ENCODE measurements at regions not wholly inside any gene's neighbourhood (a gene's known extent, or its start where the extent isn't known, plus 50 kb on each side); places are given as distances from the start of the nearest gene placed in this dataset.
"Not testable (repeated sequence)": the region's sequence is repeated elsewhere in the genome, so short reads cannot be mapped to it uniquely, and the experiment has no call there.

DNA sequence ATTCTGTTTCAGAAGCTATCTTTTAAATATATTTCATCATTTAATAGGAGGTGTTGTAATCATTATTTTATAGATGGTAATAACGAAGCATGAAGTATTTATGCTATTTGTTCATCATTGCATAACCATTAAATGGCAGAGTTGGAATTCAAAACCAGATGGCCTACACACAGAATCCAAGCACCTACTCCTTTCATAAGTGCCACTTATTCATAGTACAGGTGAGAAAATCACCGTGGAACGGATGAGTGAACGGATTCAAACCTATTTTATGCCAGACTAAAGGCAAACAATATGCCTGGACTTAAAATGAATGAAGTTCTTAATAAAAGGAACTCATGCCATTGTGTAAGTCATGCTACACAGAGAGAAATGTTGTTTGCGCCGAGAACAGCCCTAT lies 397.9 kb upstream of the ADGRB3 start:
- no peak for DNase-seq (ENCODE audit: low spot score)

DNA sequence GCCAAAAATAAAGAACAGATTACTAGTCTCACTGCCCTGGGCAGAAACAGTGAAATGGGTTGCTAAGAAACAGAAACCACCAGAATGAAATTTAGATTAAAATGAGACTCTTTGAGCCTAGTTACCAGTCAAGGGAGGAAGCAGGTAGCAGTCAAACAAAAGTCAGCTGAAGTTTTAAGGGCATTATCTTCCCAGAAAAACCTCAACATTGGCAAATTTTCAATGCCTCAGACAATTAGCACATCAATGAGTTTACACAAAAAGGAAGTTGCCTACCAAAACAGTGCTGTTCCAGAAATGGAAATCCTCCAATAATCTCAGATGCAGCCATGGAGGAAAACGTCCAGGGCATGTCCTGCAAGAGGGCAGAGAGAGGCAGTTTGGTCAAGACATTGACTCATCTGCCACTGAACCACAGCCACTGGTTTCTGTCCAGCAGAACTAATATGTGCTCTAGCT lies 399.7 kb upstream of the ADGRB3 start:
- no peak for DNase-seq (ENCODE audit: low spot score)

DNA sequence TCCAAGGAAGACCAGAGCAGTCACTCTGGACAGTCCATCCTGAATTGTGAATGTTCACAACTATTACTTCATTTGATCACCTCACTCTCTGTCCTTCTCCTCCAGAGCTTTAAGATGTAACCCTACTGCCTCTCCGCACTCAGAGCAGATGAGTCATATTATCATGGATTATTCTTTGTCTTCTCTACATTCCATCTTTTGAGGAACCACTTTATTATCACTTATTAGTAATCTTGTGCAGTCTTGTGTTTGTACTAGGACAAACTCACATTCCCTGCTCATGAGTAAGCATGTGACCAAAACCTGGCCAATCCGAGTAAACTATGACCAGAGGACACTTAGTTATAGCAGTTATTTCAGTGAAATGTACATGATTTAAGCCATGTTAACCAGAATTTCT lies 401.5 kb upstream of the ADGRB3 start:
- no peak for DNase-seq (ENCODE audit: low spot score)

DNA sequence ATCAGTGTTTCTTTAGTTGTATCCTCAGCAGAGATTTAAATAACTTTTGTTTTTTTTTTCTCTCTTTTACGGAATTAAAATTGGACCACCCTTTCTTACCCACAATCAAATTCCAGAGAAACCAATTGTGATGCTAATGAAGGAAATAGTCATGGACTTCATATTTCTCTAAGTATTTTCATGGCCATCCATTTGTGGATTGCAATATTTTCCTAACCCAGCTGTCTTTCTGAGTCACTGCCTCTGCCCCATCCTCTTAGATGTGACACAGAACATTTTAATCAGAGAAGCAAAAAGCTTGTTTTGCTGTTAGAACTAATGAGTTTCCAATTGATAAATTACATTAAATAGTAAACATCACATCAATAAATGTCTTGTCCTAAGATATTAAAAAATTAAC lies 405.5 kb upstream of the ADGRB3 start:
- no peak for DNase-seq (ENCODE audit: low spot score)

DNA sequence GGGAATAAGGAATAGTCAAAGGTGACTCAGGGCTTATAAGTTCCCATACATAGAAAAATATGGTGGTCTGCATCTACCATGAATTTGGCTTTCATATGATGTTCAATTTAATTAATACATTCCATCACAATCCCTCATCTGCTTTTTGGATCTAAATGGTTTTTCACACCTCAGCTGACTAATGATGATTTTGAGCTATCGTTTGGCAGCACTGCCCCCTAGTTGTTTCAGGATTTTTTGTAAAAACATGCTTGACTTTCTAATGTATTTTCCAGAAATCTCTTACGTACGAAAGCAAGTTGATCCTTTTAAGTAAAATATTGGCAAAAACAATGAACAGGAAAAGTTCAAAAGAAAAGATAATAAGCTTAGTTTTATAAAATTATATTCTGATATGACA lies 408.6 kb upstream of the ADGRB3 start:
- no peak for DNase-seq (ENCODE audit: low spot score)

DNA sequence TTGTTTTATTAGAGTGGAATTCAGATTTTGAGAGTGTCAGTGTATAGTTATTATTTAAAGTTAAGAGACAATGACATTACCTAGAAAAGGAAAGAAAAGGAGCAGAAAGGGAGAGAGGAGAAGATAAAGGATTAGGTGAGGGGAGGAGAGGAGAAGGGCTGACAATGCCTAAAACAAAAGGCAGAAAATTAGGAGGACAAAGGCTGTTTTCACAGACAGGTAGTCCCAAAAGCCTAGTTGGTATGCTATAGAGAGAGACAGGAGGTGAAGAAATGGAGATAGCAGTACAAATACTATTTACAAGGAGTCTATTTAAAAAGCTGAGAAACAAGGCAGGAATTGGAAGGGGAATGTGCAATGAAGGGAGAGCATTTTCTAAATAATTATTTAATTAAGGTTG lies 409.4 kb upstream of the ADGRB3 start:
- DNase-seq (ENCODE audit: low spot score) = no peak

DNA sequence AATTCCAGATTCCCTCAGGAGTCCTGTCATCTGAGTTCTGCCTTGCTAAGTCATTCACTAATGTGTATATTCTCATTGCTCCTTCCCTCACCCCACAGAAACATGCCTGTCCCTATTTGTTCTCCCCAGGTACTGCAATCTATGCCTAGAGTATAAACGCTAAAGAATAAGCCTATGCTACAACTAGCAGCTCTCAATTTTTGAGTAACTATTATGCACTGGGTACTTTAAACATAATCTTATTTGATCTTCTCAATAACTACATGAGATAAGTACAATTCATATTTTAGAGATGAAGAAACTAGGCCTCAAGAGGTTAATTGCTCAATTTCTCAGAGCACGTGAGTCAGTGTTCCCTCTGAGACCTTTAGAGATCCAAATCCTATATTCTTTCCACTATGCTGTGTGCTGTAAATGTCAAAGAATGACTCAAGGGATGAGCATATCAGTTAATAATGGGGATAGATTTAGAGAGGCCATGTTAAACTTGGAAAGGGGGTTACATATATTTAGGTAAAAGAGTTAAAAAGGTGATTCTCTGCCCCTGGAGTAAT lies 423.8 kb upstream of the ADGRB3 start:
- no peak for DNase-seq (ENCODE audit: low spot score)

DNA sequence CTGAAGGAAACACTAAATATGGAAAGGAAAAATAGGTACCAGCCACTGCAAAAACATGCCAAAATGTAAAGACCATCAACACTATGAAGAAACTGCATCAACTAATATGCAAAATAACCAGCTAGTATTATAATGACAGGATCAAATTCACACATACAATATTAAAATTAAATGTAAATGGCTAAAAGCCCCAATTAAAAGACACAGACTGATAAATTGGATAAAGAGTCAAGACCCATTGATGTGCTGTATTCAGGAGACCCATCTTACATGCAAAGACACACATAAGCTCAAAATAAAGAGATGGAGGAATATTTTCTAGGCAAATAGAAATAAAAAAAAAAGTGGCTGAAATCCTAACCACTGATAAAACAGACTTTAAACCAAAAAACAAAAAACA lies 427.5 kb upstream of the ADGRB3 start:
- DNase-seq (ENCODE audit: low spot score) = not testable (repeated sequence)

DNA sequence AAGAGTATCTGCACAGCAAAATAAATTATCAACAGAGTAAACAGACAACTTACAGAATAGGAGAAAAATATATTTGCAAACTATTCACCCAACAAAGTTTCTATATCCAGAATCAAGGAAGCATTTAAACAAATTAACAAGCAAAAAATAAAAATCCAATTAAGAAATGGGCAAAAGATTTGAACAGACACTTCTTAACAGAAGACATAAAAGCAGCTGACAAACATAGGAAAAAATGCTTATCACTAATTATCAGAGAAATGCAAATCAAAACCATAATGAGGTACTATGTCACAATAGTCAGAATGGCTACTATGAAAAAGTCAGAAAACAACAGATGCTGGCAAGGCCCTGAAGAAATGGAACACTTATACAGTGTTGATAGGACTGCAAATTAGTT lies 434.2 kb upstream of the ADGRB3 start:
- no peak for DNase-seq (ENCODE audit: low spot score)

DNA sequence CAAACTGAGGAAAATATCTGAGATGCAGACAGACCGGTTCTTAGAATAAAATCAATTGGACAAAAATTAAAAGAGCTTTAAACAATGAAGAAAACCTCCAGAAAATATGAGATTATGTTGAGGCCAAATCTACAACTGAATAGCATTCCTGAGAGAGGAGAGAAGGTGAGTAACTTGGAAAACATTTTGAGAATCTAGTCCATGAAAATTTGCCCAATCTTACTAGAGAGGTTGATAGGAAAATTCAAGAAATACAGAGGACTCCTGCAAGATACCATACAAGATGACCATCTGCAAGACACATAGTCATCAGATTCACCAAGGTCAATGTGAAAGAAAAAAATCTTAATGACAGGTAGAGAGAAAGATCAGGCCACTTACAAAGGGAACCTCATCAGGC lies 437.7 kb upstream of the ADGRB3 start:
- DNase-seq (ENCODE audit: low spot score) = no peak

DNA sequence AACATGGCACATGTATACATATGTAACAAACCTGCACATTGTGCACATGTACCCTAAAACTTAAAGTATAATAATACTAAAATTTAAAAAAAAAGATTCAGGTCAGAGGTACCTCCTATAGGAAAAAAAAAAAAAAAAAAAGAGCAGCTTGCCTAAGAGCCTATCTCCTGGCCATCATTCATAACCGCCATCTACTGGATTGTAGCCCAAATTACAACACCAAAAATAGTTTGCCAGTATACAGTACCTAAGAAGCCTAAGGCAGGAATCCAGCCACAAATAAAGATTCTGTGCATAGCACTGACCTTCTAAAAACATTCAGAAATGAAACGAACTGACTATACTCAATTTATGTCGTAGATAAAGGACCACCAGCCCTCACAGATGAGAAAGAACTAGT lies 438.4 kb upstream of the ADGRB3 start:
- no peak for DNase-seq (ENCODE audit: low spot score)

DNA sequence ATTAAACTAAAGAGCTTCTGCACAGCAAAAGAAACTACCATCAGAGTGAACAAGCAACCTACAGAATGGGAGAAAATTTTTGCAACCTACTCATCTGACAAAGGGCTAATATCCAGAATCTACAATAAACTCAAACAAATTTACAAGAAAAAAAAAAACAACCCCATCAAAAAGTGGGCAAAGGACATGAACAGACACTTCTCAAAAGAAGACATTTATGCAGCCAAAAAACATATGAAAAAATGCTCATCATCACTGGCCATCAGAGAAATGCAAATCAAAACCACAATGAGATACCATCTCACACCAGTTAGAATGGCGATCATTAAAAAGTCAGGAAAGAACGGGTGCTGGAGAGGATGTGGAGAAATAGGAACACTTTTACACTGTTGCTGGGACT lies 439.3 kb upstream of the ADGRB3 start:
- not testable (repeated sequence) for DNase-seq (ENCODE audit: low spot score)

DNA sequence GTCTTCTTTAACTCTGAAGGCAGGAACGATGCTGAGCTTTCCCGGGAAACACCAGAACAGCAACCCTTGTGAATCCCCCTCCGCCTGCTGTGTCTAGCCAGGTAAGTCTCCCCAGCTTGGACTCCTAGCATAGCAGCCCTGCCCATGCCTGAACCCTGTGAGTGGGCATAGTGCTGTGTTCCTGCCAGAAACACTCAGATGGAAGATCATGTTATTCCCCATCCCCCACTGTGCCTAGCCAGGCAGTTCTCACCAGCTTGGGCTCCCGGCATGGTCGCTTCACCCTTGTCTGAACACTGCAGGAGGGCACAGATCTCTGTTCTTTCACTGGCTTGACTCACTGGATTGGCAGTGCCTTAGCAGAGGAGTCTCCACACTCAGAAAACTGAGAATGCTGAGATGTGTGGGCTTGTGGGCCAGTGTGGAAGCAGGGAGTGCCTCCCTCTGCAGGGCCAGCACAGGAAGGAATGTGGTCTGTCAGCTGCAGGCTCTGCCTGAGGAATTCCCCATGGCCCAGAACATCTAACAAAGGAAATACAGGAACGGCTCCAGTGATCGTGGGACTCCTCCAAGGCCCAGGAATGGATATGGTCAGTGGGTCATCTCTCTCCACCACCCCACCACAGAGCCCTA lies 440.1 kb upstream of the ADGRB3 start:
- no peak for DNase-seq (ENCODE audit: low spot score)

DNA sequence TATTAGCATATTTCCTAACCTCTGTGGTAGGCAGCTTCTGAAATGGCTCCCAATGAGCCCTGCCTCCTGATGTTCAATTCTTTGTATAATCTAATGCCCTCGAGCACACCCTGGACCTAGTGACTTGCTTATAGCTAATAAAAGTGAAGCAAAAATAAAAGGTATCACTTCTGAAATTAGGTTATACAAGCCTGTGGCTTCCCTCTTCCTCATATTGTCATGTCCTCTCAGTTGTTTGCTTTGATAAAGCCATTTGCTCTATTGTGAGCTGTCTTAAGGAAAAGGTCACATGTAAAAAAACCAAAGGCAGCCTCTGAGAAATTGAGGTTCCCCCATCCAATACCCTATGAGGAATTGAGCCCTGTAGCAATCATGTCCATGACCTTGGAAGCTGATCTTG lies 442.1 kb upstream of the ADGRB3 start:
- no peak for DNase-seq (ENCODE audit: low spot score)

DNA sequence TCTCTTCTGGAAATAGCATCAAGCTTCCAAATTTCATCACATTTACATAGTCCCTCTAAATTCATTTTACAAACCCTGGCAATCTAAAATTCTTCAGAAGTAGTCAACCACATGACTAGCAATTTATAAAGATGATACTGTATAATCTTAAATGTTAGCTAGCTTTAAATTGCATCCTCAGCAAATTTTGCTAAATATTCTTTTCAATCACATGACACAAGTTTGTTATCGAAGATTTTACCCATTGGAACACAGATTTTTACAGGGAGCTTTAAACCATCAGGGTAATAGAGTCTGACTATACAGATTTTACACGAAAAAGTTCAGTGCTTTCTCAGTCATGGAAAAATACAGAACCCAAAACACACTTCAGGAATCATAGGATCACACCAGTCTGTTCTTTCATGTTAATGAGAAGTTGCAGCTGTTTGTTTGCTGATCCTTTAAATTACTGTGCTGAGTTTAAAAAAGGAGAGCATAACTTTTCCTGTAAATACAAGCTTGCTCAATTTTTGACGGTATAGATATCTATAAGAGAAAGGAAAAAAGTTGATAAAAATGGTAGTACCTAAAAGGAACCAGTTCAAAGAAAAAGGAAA lies 445.8 kb upstream of the ADGRB3 start:
- DNase-seq (ENCODE audit: low spot score) = no peak

DNA sequence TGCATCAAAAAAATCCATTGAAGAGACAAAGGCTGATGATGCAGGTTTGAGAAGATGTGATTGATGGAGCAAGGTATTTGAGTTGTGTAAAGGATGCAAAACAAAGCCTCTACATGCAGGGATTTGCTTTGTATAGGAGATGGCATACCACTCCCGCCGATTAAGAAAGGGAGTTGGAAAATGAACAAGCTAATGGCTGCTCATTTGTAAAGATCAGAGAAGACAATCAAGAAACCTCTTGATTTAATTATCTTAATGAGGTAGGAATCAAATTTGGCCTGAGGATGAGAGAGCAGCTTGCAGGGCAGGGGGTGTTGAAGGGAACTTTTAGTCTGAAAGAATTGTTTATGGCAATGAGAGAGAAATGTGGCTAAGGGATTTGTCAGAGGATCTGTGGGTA lies 448.2 kb upstream of the ADGRB3 start:
- no peak for DNase-seq (ENCODE audit: low spot score)

DNA sequence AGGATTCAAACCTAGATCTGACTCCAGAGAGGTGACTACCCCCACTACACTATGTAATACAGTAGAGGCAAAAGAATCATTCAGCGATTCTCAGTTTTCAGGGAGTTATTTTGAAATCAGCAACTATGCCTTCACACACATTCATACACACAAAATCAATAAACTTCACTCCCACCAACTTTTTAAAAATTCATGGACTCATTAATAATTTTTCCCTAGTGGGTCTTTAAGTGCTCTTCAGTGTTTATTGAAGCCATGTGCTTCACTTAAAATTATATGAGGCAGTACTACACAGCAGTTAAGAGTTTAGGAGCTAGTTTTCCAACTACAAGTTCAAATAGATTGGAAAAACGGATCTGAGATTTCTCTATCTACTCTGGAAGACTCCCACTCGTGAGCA lies 452.7 kb upstream of the ADGRB3 start:
- DNase-seq (ENCODE audit: low spot score) = no peak

DNA sequence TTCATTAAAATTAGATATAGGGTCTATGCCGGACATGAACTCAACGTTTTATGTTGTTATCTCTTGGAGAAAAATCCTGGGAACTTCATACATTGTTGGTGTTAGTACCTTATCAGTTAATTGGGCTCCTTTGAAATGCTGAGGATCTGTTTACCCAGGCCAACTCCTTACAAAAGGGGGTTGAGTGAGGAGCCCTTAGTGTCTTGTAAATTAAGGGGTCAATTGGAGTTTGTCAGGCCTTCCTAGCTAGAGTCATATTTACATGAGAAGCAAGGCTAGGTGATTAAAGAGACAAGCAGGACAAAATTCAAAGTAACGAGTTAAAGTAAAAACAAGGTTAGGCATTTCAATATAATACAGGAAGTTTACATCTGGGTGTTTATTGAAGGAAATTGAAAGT lies 454.1 kb upstream of the ADGRB3 start:
- DNase-seq (ENCODE audit: low spot score) = not testable (repeated sequence)

DNA sequence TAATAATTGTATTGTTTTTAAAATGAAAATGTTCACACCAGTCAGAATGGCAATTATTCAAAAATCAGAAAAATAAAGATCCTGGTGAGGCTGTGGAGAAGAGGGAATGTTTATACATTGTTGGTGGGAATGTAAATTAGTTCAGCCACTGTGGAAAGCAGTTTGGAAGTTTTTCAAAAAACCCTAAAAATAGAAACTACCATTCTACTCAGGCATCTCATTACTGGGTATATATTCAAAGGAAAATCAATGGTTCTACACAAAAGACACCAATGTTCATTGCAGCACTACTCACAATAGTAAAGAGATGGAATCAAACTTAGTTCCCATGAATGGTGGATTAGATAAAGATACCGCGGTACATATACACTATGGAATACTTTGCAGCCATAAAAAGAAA lies 461.5 kb upstream of the ADGRB3 start:
- no peak for DNase-seq (ENCODE audit: low spot score)

DNA sequence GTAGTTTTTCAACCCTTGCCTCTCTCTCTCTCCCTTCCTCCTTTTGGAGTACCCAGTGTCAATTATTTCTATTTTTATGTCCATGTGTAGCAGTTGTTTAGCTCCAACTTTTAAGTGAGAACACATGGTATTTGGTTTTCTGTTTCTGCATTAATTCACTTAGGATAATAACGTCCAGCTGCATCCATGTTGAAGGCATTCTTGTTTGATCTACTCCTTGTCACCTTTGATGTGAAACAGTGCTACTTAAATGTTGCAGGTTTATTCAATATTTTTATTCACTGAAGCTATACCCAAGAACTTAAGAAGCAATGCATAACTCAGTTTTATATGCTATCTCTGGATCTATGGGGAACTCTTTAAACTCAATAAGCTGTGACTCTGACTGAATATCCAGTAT lies 465.2 kb upstream of the ADGRB3 start:
- DNase-seq (ENCODE audit: low spot score) = no peak

DNA sequence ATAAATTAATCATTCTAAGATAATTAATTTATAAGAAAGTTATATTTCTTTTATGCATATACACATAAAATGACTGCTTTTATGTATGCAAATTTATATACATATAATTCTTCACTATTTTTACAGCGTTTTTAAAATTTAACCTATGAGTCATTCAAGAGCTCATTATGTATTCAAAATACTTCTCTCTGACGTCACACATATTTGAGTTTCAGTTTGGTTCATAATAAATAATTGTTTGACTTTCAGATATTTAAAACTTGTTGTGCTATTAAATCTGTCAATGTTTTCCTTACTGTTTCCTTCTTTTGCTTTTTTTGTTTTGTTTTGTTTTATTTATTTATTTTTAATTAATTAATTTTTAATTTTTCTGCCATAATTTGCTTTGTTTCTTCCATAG lies 467.5 kb upstream of the ADGRB3 start:
- no peak for DNase-seq (ENCODE audit: low spot score)

DNA sequence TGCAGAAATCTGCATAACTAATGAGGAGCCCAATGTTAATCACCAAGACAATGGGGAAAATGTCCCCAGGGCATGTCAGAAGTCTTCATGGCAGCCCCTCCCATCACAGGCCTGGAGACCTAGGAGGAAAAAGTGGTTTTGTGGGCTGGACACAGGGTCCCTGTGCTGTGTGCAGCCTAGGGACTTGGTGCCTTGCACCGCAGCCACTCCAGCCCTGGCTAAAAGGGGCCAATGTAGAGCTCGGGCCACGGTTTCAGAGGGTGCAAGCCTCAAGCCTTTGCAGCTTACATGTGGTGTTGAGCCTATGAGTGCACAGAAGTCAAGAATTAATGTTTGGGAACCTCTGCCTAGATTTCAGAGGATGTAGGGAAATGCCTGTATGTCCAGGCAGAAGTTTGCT lies 474.3 kb upstream of the ADGRB3 start:
- not testable (repeated sequence) for DNase-seq (ENCODE audit: low spot score)

DNA sequence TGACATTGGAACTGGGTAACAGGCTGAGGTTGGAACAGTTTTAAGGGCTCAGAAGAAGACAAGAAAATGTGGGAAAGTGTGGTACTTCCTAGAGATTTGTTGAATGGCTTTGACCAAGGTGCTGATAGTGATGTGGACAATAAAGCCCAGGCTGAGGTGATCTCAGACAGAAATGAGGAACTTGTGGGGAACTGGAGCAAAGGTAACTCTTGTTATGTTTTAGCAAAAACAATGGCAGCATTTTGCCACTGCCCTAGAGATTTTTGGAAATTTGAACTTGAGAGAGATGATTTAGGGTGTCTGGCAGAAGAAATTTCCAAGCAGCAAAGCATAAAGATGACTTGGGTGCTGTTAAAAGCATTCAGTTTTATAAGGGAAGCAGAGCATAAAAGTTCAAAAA lies 474.7 kb upstream of the ADGRB3 start:
- DNase-seq (ENCODE audit: low spot score) = no peak

DNA sequence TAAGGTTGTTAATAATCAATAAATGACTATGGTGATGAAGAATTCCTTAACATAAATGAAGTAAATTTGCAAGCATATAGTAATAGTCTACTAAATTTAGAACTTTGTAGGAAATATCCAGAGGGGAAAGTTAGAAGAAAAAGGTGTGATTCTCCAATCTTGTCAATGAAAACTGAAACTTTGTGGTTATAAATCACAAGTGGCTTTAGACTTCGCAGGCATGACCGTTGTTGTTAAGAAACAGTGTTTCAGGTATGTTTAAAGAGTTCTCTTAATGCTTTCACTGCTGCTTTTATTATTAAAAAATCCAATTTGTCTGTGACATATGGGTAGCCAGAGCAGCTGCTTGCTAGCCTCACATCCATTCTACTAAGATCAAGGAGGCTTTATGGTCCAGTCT lies 475.6 kb upstream of the ADGRB3 start:
- DNase-seq (ENCODE audit: low spot score) = no peak

All from ecto neural progenitor cell (in vitro differentiated cells).